HCT116 (cell line): ENCODE measurements at regions not wholly inside any gene's neighbourhood (a gene's known extent, or its start where the extent isn't known, plus 50 kb on each side); places are given as distances from the start of the nearest gene placed in this dataset.

Experiments used
- ATAC-seq: fragments of 200-7000 bp; cut with Tn5 transposase; 2 replicates; pipeline ENCODE4 v1.9.1; 2020; ENCODE audit warnings: mild to moderate bottlenecking, moderate library complexity
- BruUV-seq: library from RNA; stranded (reverse); fragments of 400-500 nt; replicated peaks from 2 replicates; lab custom pipeline; 2021; lab: Mats Ljungman, UMichigan
- CTCF ChIA-PET: fragments of 300-600 bp; sonication (Branson Sonifier 250); formaldehyde crosslinking; loops from one replicate; lab custom pipeline; 2021; ENCODE audit warnings: antibody characterized with exemption; lab: Charles Lee
- POLR2A ChIA-PET: fragments of 300-600, 350-600 bp; sonication (Branson Sonifier 250); formaldehyde crosslinking; loops from one replicate; lab custom pipeline; 2021; ENCODE audit warnings: antibody characterized with exemption; lab: Charles Lee
- RAD21 ChIA-PET, 2 experiments: fragments of 300-600 bp; sonication (Branson Sonifier 250); formaldehyde crosslinking; loops; one replicate each; lab custom pipeline; 2023; ENCODE audit warnings: low total read pairs in 2 of 2; ENCODE audit not compliant: uncharacterized antibody in 2 of 2, unreplicated experiment in 2 of 2, low non-redundant PET in 1 of 2; lab: Charles Lee
- DNase-seq: peaks from one replicate; pipeline ENCODE4 v3.0.0-alpha.2; 2010; ENCODE audit warnings: low read depth, low spot score
- H2AFZ ChIP-seq: fragments of 200-600 bp; shearing (Covaris generic), sonication (generic); 2 replicates; pipeline ENCODE4 v1.6.1; 2017; ENCODE audit warnings: low read depth, mixed run types, mixed read lengths, antibody characterized with exemption, low read length; ENCODE audit not compliant: poor library complexity, severe bottlenecking
- H3K27ac ChIP-seq: 2 replicates; pipeline ENCODE4 v1.5.1; 2012; ENCODE audit warnings: low read depth, low read length
- H3K27me3 ChIP-seq: fragments of 200-600 bp; sonication (generic); 2 replicates; pipeline ENCODE4 v1.6.1; 2016; ENCODE audit warnings: mixed run types, low read length, mixed read lengths; ENCODE audit not compliant: insufficient read depth
- H3K36me3 ChIP-seq, 2 experiments: fragments of 200-500 bp in 1 of 2; fragments of 200-600 bp in 1 of 2; sonication (Bioruptor generic) in 1 of 2; sonication (generic) in 1 of 2; 2 replicates each; pipeline versions ENCODE4 v1.5.1 to v1.6.1; 2014 to 2016; ENCODE audit warnings: low read length in 2 of 2, inconsistent platforms in 1 of 2, mixed read lengths in 1 of 2, mixed run types in 1 of 2; ENCODE audit not compliant: insufficient read depth in 2 of 2, control insufficient read depth in 1 of 2
- H3K4me1 ChIP-seq, 2 experiments: fragments of 200-600 bp in 1 of 2; sonication (generic) in 1 of 2; 2 replicates each; pipeline versions ENCODE4 v1.5.1 to v1.6.1; 2012 to 2017; ENCODE audit warnings: low read length in 2 of 2, inconsistent platforms in 1 of 2, mild to moderate bottlenecking in 1 of 2, mixed read lengths in 1 of 2, mixed run types in 1 of 2, moderate library complexity in 1 of 2; ENCODE audit not compliant: insufficient read depth in 2 of 2, control insufficient read depth in 1 of 2
- H3K4me2 ChIP-seq: fragments of 200-600 bp; sonication (generic); 2 replicates; pipeline ENCODE4 v1.6.1; 2017; ENCODE audit warnings: mixed run types, low read length, mixed read lengths
- H3K4me3 ChIP-seq, 2 experiments: fragments of 200-600 bp in 1 of 2; sonication (generic) in 1 of 2; replicated peaks in 1 of 2; 2 replicates each; pipeline ENCODE4 v1.5.1; 2011 to 2016; ENCODE audit warnings: low read length in 2 of 2, control low read depth in 1 of 2, low read depth in 1 of 2, mild to moderate bottlenecking in 1 of 2, mixed read lengths in 1 of 2, mixed run types in 1 of 2
- H3K79me2 ChIP-seq: fragments of 200-600 bp; sonication (generic); 2 replicates; pipeline ENCODE4 v1.6.1; 2017; ENCODE audit warnings: mild to moderate bottlenecking, mixed run types, low read length, moderate library complexity, mixed read lengths; ENCODE audit not compliant: insufficient read depth
- H3K9ac ChIP-seq: fragments of 200-600 bp; sonication (generic); 2 replicates; pipeline ENCODE4 v1.6.1; 2016; ENCODE audit warnings: low read length, mixed read lengths
- H3K9me2 ChIP-seq: fragments of 200-600 bp; sonication (generic), shearing (Covaris generic); 2 replicates; pipeline ENCODE4 v1.6.1; 2017; ENCODE audit warnings: mixed run types, mild to moderate bottlenecking, moderate library complexity; ENCODE audit not compliant: insufficient read depth
- H3K9me3 ChIP-seq, 2 experiments: fragments of 200-500 bp in 1 of 2; fragments of 200-600 bp in 1 of 2; sonication (Bioruptor generic) in 1 of 2; sonication (generic) in 1 of 2; 2 replicates each; pipeline ENCODE4 v1.6.1; 2014 to 2017; ENCODE audit warnings: low read length in 2 of 2, mixed read lengths in 2 of 2, inconsistent platforms in 1 of 2, low read depth in 1 of 2, mild to moderate bottlenecking in 1 of 2, mixed run types in 1 of 2, moderate library complexity in 1 of 2; ENCODE audit not compliant: control insufficient read depth in 1 of 2, insufficient read depth in 1 of 2
- H4K20me1 ChIP-seq: fragments of 200-600 bp; sonication (generic), shearing (Covaris generic); 2 replicates; pipeline ENCODE4 v1.6.1; 2017; ENCODE audit warnings: mixed run types, mild to moderate bottlenecking, moderate library complexity; ENCODE audit not compliant: insufficient read depth
- CBX3 ChIP-seq: IDR thresholded peaks from 2 replicates; pipeline ENCODE4 v1.6.1; 2012; ENCODE audit warnings: low read depth
- MAX ChIP-seq: IDR thresholded peaks from 2 replicates; pipeline ENCODE4 v1.6.1; 2012
- POLR2A ChIP-seq: IDR thresholded peaks from 2 replicates; pipeline ENCODE4 v1.7.0; 2011; ENCODE audit warnings: borderline replicate concordance; ENCODE audit not compliant: insufficient read depth, insufficient read length; ENCODE audit errors: extremely low read depth
- POLR2AphosphoS5 ChIP-seq: IDR thresholded peaks from 2 replicates; pipeline ENCODE4 v1.6.1; 2011; ENCODE audit warnings: mild to moderate bottlenecking, low read depth, low read length, moderate library complexity
- SP1 ChIP-seq: IDR thresholded peaks from 2 replicates; pipeline ENCODE4 v1.6.1; 2012; ENCODE audit warnings: low read depth
- SRF ChIP-seq: IDR thresholded peaks from 2 replicates; pipeline ENCODE4 v1.6.1; 2012; ENCODE audit warnings: low read depth
- intact Hi-C: fragments of 100-400 bp; cut with micrococcal nuclease; formaldehyde crosslinking; loops from 2 replicates; pipeline ENCODE4 v1.10.0; 2022

DNA sequence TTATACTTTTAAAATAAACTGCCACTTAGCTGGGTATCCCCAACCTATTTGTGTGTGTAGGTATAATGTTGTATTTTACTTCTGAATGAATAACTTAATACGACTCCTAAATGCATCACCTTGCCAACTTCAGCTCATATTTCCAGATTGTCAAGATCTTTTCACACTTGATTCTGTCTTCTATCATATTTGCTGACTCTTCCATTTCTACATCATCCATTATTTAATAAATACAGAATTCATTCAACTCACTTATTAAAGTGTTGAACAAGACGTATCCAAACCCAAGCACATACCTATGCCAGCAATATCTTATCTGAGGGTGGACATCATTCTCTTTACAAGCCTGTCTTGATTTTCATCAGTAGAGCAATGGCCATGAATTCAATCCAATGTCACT, 91.2 kb upstream of the FAM47C start:
- Histone ChIP-seq H3K9me3 (no peaks in the 10 kb centered on the region), H3K27me3 (no peaks in the 10 kb centered on the region), H4K20me1 (no peaks in the 10 kb centered on the region), H3K79me2 (no peaks in the 10 kb centered on the region), H3K4me3 (no peak overlapping the region), H3K27ac (no peak overlapping the region), H3K9ac (no peak overlapping the region), H3K4me1 (no peaks in the 10 kb centered on the region), H3K36me3 (no peaks in the 10 kb centered on the region), H3K4me2 (no peak overlapping the region), H2AFZ (no peak overlapping the region), H3K9me2 (no peaks in the 10 kb centered on the region)
- CTCF ChIA-PET, result no interaction called here
- intact Hi-C loops, result no loop called here
- DNase-seq, result no peak
- BruUV-seq, result no TSS peak
- ATAC-seq, result no peak
- POLR2A ChIA-PET, result no interaction called here
- RAD21 ChIA-PET, result no interaction called here
- TF ChIP-seq SRF (no peak), CBX3 (no peak)

- no peak overlapping the region for H3K4me2 ChIP-seq
- H3K9me2 ChIP-seq, result no peaks in the 10 kb centered on the region
- H3K9me3 ChIP-seq, result no peaks in the 10 kb centered on the region
- H4K20me1 ChIP-seq, result no peaks in the 10 kb centered on the region
- CTCF ChIA-PET, result no interaction called here
- intact Hi-C loops, result no loop called here
- no peak overlapping the region for H3K9ac ChIP-seq
- DNase-seq (no peak), ATAC-seq (no peak)
- POLR2A ChIA-PET, result no interaction called here
- no peaks in the 10 kb centered on the region for H3K4me1 ChIP-seq
- H3K4me3 ChIP-seq, result no peak overlapping the region
- H3K27me3 ChIP-seq, result no peaks in the 10 kb centered on the region
- RAD21 ChIA-PET, result no interaction called here
- TF ChIP-seq POLR2A (no peak), CBX3 (no peak), POLR2AphosphoS5 (no peak), SP1 (no peak), MAX (no peak)
- BruUV-seq, result no TSS peak
- no peak overlapping the region for H3K27ac ChIP-seq
- no peaks in the 10 kb centered on the region for H3K79me2 ChIP-seq
- H3K36me3 ChIP-seq, result no peaks in the 10 kb centered on the region
- no peak overlapping the region for H2AFZ ChIP-seq
These were observed 80.5 kb upstream of the FAM47C start for GRCh38 chrX:36927712-36928111.
